OCI-LY1 (cell line): ENCODE measurements at regions not wholly inside any gene's neighbourhood (a gene's known extent, or its start where the extent isn't known, plus 50 kb on each side); places are given as distances from the start of the nearest gene placed in this dataset.

Experiments used
- CTCF ChIP-seq: fragments of 200-600 bp; sonication (generic), shearing (Covaris generic); IDR thresholded peaks from 2 replicates; pipeline ENCODE4 v1.5.1; 2017; ENCODE audit warnings: mild to moderate bottlenecking, antibody characterized with exemption, low read length, moderate library complexity, mixed read lengths
- EZH2 ChIP-seq: fragments of 200-600 bp; sonication (generic), shearing (Covaris generic); IDR thresholded peaks from 2 replicates; pipeline ENCODE4 v1.8.0; 2017; ENCODE audit warnings: borderline replicate concordance, mixed run types, mild to moderate bottlenecking, antibody characterized with exemption, low read length, moderate library complexity, mixed read lengths

GRCh38 chr14:27372771-27373170 lies 774.9 kb upstream of the NOVA1 start:
- no peak for TF ChIP-seq CTCF
- no peak for TF ChIP-seq EZH2
